ENCODE measurements at regions not wholly inside any gene's neighbourhood (a gene's known extent, or its start where the extent isn't known, plus 50 kb on each side); places are given as distances from the start of the nearest gene placed in this dataset.

GRCh38 chr16:48997081-48997615 is 284.5 kb downstream of the CBLN1 start:
- Histone ChIP-seq H3K4me1 (no peaks in the 10 kb centered on the region), H3K27me3 (ENCODE audit: low read depth) (peaks cover 21% of the 10 kb centered on the region), H3K27ac (replicated peaks) (no peak overlapping the region), H3K9me3 (replicated peaks) (no peaks in the 10 kb centered on the region), H3K36me3 (no peaks in the 10 kb centered on the region), H3K4me3 (no peak overlapping the region)
- no peak for DNase-seq
- intact Hi-C loops (cut with micrococcal nuclease) = no loop called here
- TF ChIP-seq, protein P1, sequence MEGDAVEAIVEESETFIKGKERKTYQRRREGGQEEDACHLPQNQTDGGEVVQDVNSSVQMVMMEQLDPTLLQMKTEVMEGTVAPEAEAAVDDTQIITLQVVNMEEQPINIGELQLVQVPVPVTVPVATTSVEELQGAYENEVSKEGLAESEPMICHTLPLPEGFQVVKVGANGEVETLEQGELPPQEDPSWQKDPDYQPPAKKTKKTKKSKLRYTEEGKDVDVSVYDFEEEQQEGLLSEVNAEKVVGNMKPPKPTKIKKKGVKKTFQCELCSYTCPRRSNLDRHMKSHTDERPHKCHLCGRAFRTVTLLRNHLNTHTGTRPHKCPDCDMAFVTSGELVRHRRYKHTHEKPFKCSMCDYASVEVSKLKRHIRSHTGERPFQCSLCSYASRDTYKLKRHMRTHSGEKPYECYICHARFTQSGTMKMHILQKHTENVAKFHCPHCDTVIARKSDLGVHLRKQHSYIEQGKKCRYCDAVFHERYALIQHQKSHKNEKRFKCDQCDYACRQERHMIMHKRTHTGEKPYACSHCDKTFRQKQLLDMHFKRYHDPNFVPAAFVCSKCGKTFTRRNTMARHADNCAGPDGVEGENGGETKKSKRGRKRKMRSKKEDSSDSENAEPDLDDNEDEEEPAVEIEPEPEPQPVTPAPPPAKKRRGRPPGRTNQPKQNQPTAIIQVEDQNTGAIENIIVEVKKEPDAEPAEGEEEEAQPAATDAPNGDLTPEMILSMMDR (IDR thresholded peaks at IDR 0.05; ENCODE audit: borderline replicate concordance) = no peak

DNA sequence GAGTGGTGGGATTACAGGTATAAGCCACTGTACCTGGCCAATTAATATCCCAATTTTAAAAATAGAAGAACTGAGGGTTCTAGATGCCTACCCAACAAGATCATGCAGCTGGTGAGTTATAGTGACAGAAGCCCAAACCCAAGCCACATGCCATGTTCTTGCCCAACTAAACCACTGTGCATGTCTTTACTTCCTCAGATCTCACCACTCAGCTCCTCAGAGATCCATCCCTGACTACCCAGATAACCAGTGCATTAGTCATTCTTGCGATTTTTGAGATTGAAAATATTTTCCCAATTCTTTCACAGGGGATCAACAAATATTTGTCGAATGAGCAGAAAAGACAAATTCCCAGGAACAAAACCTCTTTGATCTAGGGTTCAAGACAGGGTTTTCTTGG is 303.1 kb downstream of the CBLN1 start:
- H3K4me1 ChIP-seq = no peaks in the 10 kb centered on the region
- no peaks in the 10 kb centered on the region for H3K9me3 ChIP-seq (replicated peaks)
- no peak overlapping the region for H3K27ac ChIP-seq (replicated peaks)
- no peaks in the 10 kb centered on the region for H3K36me3 ChIP-seq
- intact Hi-C loops (cut with micrococcal nuclease) = no loop called here
- no peak overlapping the region for H3K4me3 ChIP-seq
- peaks cover 13% of the 10 kb centered on the region for H3K27me3 ChIP-seq (ENCODE audit: low read depth)
- no peak for DNase-seq
- TF ChIP-seq, protein P1 (IDR thresholded peaks at IDR 0.05; ENCODE audit: borderline replicate concordance) = no peak

GRCh38 chr16:48972236-48972635 is 309.4 kb downstream of the CBLN1 start:
- DNase-seq = no peak
- no peak overlapping the region for H3K27ac ChIP-seq (replicated peaks)
- H3K4me1 ChIP-seq = no peaks in the 10 kb centered on the region
- H3K36me3 ChIP-seq = no peaks in the 10 kb centered on the region
- no peak overlapping the region for H3K4me3 ChIP-seq
- H3K9me3 ChIP-seq (replicated peaks) = no peaks in the 10 kb centered on the region
- TF ChIP-seq, protein P1 (IDR thresholded peaks at IDR 0.05; ENCODE audit: borderline replicate concordance) = no peak
- peaks cover under 1% of the 10 kb centered on the region for H3K27me3 ChIP-seq (ENCODE audit: low read depth)
- intact Hi-C loops (cut with micrococcal nuclease) = no loop called here

DNA sequence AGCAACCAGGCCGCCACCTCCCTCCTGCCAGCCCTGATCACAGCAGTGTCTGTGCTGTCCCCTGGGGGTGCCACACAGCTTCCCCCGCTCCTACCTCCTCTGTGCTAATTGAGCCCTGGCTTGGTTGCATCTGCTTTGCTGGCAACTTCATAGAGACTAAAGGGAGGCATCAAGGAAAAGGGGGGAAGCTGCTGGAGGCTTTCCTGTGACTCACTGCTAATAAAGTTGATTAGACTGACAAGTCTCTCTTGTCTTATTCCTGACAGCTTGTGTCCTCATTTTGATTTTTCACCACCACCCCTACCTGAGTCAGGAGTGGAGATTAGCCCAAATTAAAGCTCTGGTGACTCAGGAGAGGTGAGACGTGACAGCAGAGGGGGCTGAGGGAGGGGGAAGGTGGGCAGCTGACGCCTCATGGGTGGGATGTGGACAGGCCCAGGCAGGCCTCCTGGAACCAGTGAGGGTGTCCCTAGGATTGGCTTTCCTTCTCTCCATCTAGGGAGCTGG is 310.0 kb downstream of the CBLN1 start:
- TF ChIP-seq, protein P1 (IDR thresholded peaks at IDR 0.05; ENCODE audit: borderline replicate concordance) = no peak
- no peak for DNase-seq
- no peaks in the 10 kb centered on the region for H3K9me3 ChIP-seq (replicated peaks)
- intact Hi-C loops (cut with micrococcal nuclease) = no loop called here
- H3K4me3 ChIP-seq = no peak overlapping the region
- no peaks in the 10 kb centered on the region for H3K4me1 ChIP-seq
- H3K27ac ChIP-seq (replicated peaks) = no peak overlapping the region
- H3K36me3 ChIP-seq = no peaks in the 10 kb centered on the region
- no peaks in the 10 kb centered on the region for H3K27me3 ChIP-seq (ENCODE audit: low read depth)

GRCh38 chr16:48970216-48970615 is 311.4 kb downstream of the CBLN1 start:
- TF ChIP-seq, protein P1 (IDR thresholded peaks at IDR 0.05; ENCODE audit: borderline replicate concordance) = no peak
- no peaks in the 10 kb centered on the region for H3K9me3 ChIP-seq (replicated peaks)
- no peak overlapping the region for H3K4me3 ChIP-seq
- H3K36me3 ChIP-seq = no peaks in the 10 kb centered on the region
- intact Hi-C loops (cut with micrococcal nuclease) = no loop called here
- H3K4me1 ChIP-seq = no peaks in the 10 kb centered on the region
- H3K27me3 ChIP-seq (ENCODE audit: low read depth) = no peaks in the 10 kb centered on the region
- H3K27ac ChIP-seq (replicated peaks) = no peak overlapping the region
- no peak for DNase-seq

Measured in left ventricle myocardium inferior (tissue), 1 donor.